Kidney epithelial cell (primary cell): ENCODE measurements at regions not wholly inside any gene's neighbourhood (a gene's known extent, or its start where the extent isn't known, plus 50 kb on each side); places are given as distances from the start of the nearest gene placed in this dataset.

Source experiments
- DNase-seq: peaks from one replicate; pipeline ENCODE4 v3.0.0-alpha.2; 2010; ENCODE audit warnings: low read depth
- H3K27me3 ChIP-seq: 2 replicates; pipeline ENCODE4 v1.6.0; 2011; ENCODE audit warnings: low read length; ENCODE audit not compliant: control insufficient read depth, insufficient read depth
- H3K36me3 ChIP-seq: 2 replicates; pipeline ENCODE4 v1.5.1; 2011; ENCODE audit warnings: low read length; ENCODE audit not compliant: control insufficient read depth, insufficient read depth
- H3K4me3 ChIP-seq: 2 replicates; pipeline ENCODE4 v1.5.1; 2011; ENCODE audit warnings: low read depth, mild to moderate bottlenecking, control low read depth, low read length
- TF ChIP-seq, protein P1 (sequence below): IDR thresholded peaks from 2 replicates; pipeline ENCODE4 v1.5.1; 2011; ENCODE audit warnings: mild to moderate bottlenecking, moderate library complexity, low read length, control low read depth, inconsistent platforms; ENCODE audit not compliant: insufficient read depth, poor library complexity, severe bottlenecking

- no peak overlapping the region for H3K4me3 ChIP-seq
- TF ChIP-seq, protein P1, sequence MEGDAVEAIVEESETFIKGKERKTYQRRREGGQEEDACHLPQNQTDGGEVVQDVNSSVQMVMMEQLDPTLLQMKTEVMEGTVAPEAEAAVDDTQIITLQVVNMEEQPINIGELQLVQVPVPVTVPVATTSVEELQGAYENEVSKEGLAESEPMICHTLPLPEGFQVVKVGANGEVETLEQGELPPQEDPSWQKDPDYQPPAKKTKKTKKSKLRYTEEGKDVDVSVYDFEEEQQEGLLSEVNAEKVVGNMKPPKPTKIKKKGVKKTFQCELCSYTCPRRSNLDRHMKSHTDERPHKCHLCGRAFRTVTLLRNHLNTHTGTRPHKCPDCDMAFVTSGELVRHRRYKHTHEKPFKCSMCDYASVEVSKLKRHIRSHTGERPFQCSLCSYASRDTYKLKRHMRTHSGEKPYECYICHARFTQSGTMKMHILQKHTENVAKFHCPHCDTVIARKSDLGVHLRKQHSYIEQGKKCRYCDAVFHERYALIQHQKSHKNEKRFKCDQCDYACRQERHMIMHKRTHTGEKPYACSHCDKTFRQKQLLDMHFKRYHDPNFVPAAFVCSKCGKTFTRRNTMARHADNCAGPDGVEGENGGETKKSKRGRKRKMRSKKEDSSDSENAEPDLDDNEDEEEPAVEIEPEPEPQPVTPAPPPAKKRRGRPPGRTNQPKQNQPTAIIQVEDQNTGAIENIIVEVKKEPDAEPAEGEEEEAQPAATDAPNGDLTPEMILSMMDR = no peak
- H3K27me3 ChIP-seq = no peaks in the 10 kb centered on the region
- no peaks in the 10 kb centered on the region for H3K36me3 ChIP-seq
- no peak for DNase-seq
Measured at GRCh38 chr16:64090327-64090726, 1031.5 kb downstream of the CDH11 start.

- DNase-seq = no peak
- TF ChIP-seq, protein P1 = peak; percentile 46
- Histone ChIP-seq H3K4me3 (no peak overlapping the region), H3K27me3 (no peaks in the 10 kb centered on the region), H3K36me3 (no peaks in the 10 kb centered on the region)
Measured at GRCh38 chr16:64089697-64090096, 1032.2 kb downstream of the CDH11 start.

DNA sequence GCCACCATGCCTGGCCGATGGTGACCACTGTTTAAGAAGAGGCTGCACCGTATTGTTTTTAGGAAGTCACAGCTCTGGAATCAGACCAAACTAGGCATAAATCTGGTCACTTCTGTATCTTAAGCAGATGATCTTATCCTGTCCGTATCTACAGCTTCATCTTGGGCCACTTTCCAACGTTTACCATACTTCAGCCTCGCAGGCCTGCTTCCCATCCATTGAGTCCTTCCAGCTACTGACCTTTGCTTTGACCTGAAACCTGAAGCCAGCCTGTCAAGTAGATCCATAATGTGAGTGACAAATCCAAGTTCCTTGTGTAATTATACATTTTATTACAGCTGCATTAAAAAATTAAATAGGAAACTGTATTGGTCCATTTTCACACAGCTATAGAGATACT is 1033.0 kb downstream of the CDH11 start:
- Histone ChIP-seq H3K36me3 (no peaks in the 10 kb centered on the region), H3K4me3 (no peak overlapping the region), H3K27me3 (no peaks in the 10 kb centered on the region)
- TF ChIP-seq, protein P1 = no peak
- DNase-seq = no peak

DNA sequence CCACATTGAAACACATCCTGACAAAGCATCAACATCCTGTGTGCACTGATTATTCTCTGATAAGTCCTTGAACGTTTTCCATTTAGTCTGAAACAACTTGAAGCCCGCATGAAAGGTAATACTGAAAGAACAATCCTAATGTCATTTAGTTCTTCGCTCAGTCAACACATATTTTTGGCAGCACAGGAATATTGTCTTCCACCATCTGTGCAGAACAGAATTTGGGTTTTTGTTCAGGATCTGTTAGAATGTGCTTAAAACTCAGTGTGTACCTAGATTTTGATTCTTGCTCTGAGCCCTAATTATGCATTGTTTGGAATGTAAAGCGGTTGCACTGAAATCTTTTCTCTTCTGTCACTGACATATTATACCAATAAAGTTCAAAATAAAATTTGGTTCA is 1036.6 kb downstream of the CDH11 start:
- H3K27me3 ChIP-seq = no peaks in the 10 kb centered on the region
- no peak for DNase-seq
- H3K4me3 ChIP-seq = no peak overlapping the region
- H3K36me3 ChIP-seq = no peaks in the 10 kb centered on the region
- TF ChIP-seq, protein P1 = no peak

GRCh38 chr16:64084706-64085105 is 1037.2 kb downstream of the CDH11 start:
- Histone ChIP-seq H3K27me3 (no peaks in the 10 kb centered on the region), H3K4me3 (no peak overlapping the region), H3K36me3 (no peaks in the 10 kb centered on the region)
- TF ChIP-seq, protein P1 = no peak
- DNase-seq = no peak

DNA sequence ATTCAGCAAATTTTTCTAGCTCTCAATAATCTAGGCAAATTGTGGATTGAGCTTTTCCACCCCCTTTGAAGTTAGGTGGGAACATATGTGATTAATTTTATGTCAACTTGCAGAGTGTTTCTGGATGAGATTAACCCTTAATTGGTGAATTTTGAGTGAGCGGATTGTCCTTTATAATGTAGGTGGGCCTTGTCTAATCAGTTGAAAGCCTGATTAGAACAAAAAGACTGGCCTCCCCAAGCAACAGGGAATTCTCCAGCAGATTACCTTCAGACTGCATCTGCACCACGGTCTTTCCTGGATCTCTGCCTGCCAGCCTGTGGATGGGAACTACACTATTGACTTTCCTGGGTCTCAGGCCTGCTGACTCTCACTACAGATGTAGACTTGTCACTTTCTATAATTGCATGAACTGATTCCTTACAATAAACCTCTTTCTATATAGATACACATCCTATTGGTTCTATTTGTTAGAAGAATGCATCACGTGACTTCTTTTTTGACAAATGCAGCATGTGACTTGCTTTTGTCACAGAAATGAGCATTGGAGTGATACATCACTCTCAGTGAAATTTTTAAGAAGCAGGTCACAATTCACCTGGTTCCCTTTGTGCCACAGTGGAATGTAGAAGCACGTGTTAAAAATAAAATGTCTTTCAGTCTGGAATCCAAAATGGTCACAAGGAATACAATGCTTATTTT is 1038.3 kb downstream of the CDH11 start:
- DNase-seq = no peak
- Histone ChIP-seq H3K27me3 (no peaks in the 10 kb centered on the region), H3K4me3 (no peak overlapping the region), H3K36me3 (no peaks in the 10 kb centered on the region)
- TF ChIP-seq, protein P1 = no peak
